Progenitor cell of endocrine pancreas (in vitro differentiated cells): ENCODE measurements at regions not wholly inside any gene's neighbourhood (a gene's known extent, or its start where the extent isn't known, plus 50 kb on each side); places are given as distances from the start of the nearest gene placed in this dataset.

Experiments
- DNase-seq: peaks from one replicate; pipeline ENCODE4 v3.0.0; 2021; ENCODE audit warnings: low spot score; ENCODE audit not compliant: unreplicated experiment
- H3K27ac Mint-ChIP-seq: 2 replicates; pipeline ENCODE4 v1.8.0; 2021; ENCODE audit warnings: mild to moderate bottlenecking, moderate library complexity, mixed read lengths
- H3K27me3 Mint-ChIP-seq: 2 replicates; pipeline ENCODE4 v1.8.0; 2021; ENCODE audit warnings: mixed read lengths
- H3K36me3 Mint-ChIP-seq: 2 replicates; pipeline ENCODE4 v1.8.0; 2022; ENCODE audit warnings: mixed read lengths; ENCODE audit not compliant: insufficient read depth
- H3K4me1 Mint-ChIP-seq: 2 replicates; pipeline ENCODE4 v1.8.0; 2021; ENCODE audit warnings: low read depth, mixed read lengths
- H3K4me3 Mint-ChIP-seq: 2 replicates; pipeline ENCODE4 v1.8.0; 2021; ENCODE audit warnings: low read depth, mild to moderate bottlenecking, moderate library complexity, mixed read lengths
- H3K9me3 Mint-ChIP-seq: 2 replicates; pipeline ENCODE4 v1.8.0; 2021; ENCODE audit warnings: low read depth, mixed read lengths
- CTCF ChIP-seq: fragments of 200-600 bp; sonication (generic); IDR thresholded peaks from one replicate; pipeline ENCODE4 v1.5.0; 2021; ENCODE audit warnings: antibody characterized with exemption, mild to moderate bottlenecking; ENCODE audit not compliant: unreplicated experiment

GRCh38 chr1:36650200-36651065 lies 167.7 kb upstream of the CSF3R start:
- H3K27ac Mint-ChIP-seq = peak overlapping the region; percentile 17
- peak; percentile 67 for DNase-seq
- H3K9me3 Mint-ChIP-seq = no peaks in the 10 kb centered on the region
- TF ChIP-seq CTCF = peak; percentile 85
- peaks cover 41% of the 10 kb centered on the region for H3K27me3 Mint-ChIP-seq
- no peak overlapping the region for H3K4me3 Mint-ChIP-seq
- H3K4me1 Mint-ChIP-seq = no peaks in the 10 kb centered on the region
- no peaks in the 10 kb centered on the region for H3K36me3 Mint-ChIP-seq

- no peak for TF ChIP-seq CTCF
- Mint-ChIP-seq H3K27ac (no peak overlapping the region), H3K27me3 (peaks cover 28% of the 10 kb centered on the region), H3K4me3 (no peak overlapping the region), H3K36me3 (no peaks in the 10 kb centered on the region), H3K9me3 (no peaks in the 10 kb centered on the region), H3K4me1 (no peaks in the 10 kb centered on the region)
- no peak for DNase-seq
These were observed 163.2 kb upstream of the CSF3R start for GRCh38 chr1:36645867-36646266.

- Mint-ChIP-seq H3K9me3 (no peaks in the 10 kb centered on the region), H3K4me1 (no peaks in the 10 kb centered on the region), H3K36me3 (no peaks in the 10 kb centered on the region), H3K27ac (no peak overlapping the region), H3K4me3 (no peak overlapping the region), H3K27me3 (peaks cover 20% of the 10 kb centered on the region)
- no peak for TF ChIP-seq CTCF
- no peak for DNase-seq
These were observed 161.8 kb upstream of the CSF3R start for GRCh38 chr1:36644556-36644955.

GRCh38 chr1:36643371-36644270 lies 160.9 kb upstream of the CSF3R start:
- H3K27me3 Mint-ChIP-seq = peaks cover 20% of the 10 kb centered on the region
- no peaks in the 10 kb centered on the region for H3K9me3 Mint-ChIP-seq
- H3K27ac Mint-ChIP-seq = no peak overlapping the region
- no peaks in the 10 kb centered on the region for H3K36me3 Mint-ChIP-seq
- TF ChIP-seq CTCF = no peak
- no peak for DNase-seq
- no peak overlapping the region for H3K4me3 Mint-ChIP-seq
- peaks cover 5% of the 10 kb centered on the region for H3K4me1 Mint-ChIP-seq

DNA sequence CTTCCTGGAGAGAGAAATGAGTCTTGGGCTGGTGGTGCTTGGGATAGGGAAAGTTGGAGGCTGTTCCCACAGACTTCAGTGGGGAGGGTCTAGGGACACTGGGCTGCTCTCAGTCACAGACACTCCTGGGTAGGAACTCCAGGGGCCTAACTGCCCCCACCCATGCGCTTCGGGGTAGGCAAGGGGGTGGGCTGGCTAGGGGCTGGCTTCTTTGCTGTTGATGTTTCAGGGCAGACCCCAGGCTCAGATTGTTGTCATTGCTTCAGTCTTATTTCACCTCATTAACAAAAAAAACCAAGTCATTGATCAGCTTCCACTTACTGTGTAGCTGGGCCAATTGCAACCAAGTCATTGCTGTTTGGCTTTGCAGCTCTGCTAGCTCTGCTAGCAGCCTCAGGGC lies 160.1 kb upstream of the CSF3R start:
- Mint-ChIP-seq H3K36me3 (no peaks in the 10 kb centered on the region), H3K27ac (no peak overlapping the region), H3K27me3 (peaks cover 20% of the 10 kb centered on the region), H3K4me1 (peaks cover 5% of the 10 kb centered on the region), H3K9me3 (no peaks in the 10 kb centered on the region), H3K4me3 (no peak overlapping the region)
- TF ChIP-seq CTCF = no peak
- no peak for DNase-seq
